SK-N-SH (cell line): ENCODE measurements at regions not wholly inside any gene's neighbourhood (a gene's known extent, or its start where the extent isn't known, plus 50 kb on each side); places are given as distances from the start of the nearest gene placed in this dataset.

ENCODE experiments used
- CTCF ChIA-PET: fragments of 300-600, 350-600 bp; formaldehyde crosslinking; extraction: SDS; loops from one replicate; lab custom pipeline; 2021; lab: Yijun Ruan, JAX
- POLR2A ChIA-PET: fragments of 350-600 bp; sonication (Branson Sonifier 250); formaldehyde crosslinking; extraction: SDS; loops from one replicate; lab custom pipeline; 2020; ENCODE audit warnings: antibody characterized with exemption, inconsistent platforms; lab: Yijun Ruan, JAX
- DNase-seq: peaks from one replicate; pipeline ENCODE4 v3.0.0; 2012
- H2AFZ ChIP-seq: fragments of 200-600 bp; sonication (generic); 2 replicates; pipeline ENCODE4 v1.8.1; 2016; ENCODE audit warnings: antibody characterized with exemption, mild to moderate bottlenecking, low read depth
- H3F3A ChIP-seq: fragments of 200-600 bp; sonication (generic); replicated peaks from 2 replicates; pipeline ENCODE3; 2016; ENCODE audit warnings: antibody characterized with exemption, mild to moderate bottlenecking; ENCODE audit not compliant: insufficient read depth
- H3K27ac ChIP-seq, 2 experiments: fragments of 200-500 bp in 1 of 2; fragments of 200-600 bp in 1 of 2; sonication (Bioruptor generic) in 1 of 2; sonication (generic), shearing (Covaris generic) in 1 of 2; 2 replicates each; pipeline versions ENCODE4 v1.5.1 to v1.6.1; 2014 to 2016; ENCODE audit warnings: low read depth in 2 of 2, inconsistent platforms in 1 of 2, low read length in 1 of 2, mild to moderate bottlenecking in 1 of 2, mixed read lengths in 1 of 2
- H3K27me3 ChIP-seq: fragments of 200-600 bp; sonication (generic), shearing (Covaris generic); 2 replicates; pipeline ENCODE4 v1.6.1; 2016; ENCODE audit warnings: mixed run types; ENCODE audit not compliant: insufficient read depth
- H3K36me3 ChIP-seq, 2 experiments: fragments of 200-500 bp in 1 of 2; fragments of 200-600 bp in 1 of 2; sonication (Bioruptor generic) in 1 of 2; sonication (generic) in 1 of 2; replicated peaks in 1 of 2; 2 replicates each; pipeline versions ENCODE3 to v1.5.1; 2014 to 2016; ENCODE audit warnings: low read length in 1 of 2, mild to moderate bottlenecking in 1 of 2; ENCODE audit not compliant: insufficient read depth in 2 of 2, control insufficient read depth in 1 of 2
- H3K4me1 ChIP-seq, 2 experiments: fragments of 200-500 bp in 1 of 2; fragments of 200-600 bp in 1 of 2; sonication (Bioruptor generic) in 1 of 2; sonication (generic), shearing (Covaris generic) in 1 of 2; 2 replicates each; pipeline versions ENCODE4 v1.5.1 to v1.6.1; 2014 to 2016; ENCODE audit warnings: low read depth in 1 of 2, low read length in 1 of 2, mixed run types in 1 of 2; ENCODE audit not compliant: insufficient read depth in 2 of 2, control insufficient read depth in 1 of 2
- H3K4me2 ChIP-seq: fragments of 200-600 bp; sonication (generic), shearing (Covaris generic); 2 replicates; pipeline ENCODE4 v1.6.1; 2017; ENCODE audit warnings: mixed run types
- H3K4me3 ChIP-seq, 2 experiments: fragments of 200-500 bp in 1 of 2; fragments of 200-600 bp in 1 of 2; sonication (Bioruptor generic) in 1 of 2; sonication (generic), shearing (Covaris generic) in 1 of 2; 2 replicates each; pipeline versions ENCODE4 v1.5.1 to v1.8.1; 2014 to 2016; ENCODE audit warnings: low read depth in 2 of 2, inconsistent platforms in 1 of 2, low read length in 1 of 2, mild to moderate bottlenecking in 1 of 2, mixed read lengths in 1 of 2, moderate library complexity in 1 of 2
- H3K79me2 ChIP-seq: fragments of 200-600 bp; sonication (generic); 2 replicates; pipeline ENCODE4 v1.8.1; 2017; ENCODE audit warnings: mild to moderate bottlenecking; ENCODE audit not compliant: insufficient read depth
- H3K9ac ChIP-seq: fragments of 200-600 bp; sonication (generic); 2 replicates; pipeline ENCODE4 v1.6.1; 2017; ENCODE audit warnings: mixed run types
- H3K9me2 ChIP-seq: fragments of 200-600 bp; sonication (generic); 2 replicates; pipeline ENCODE4 v1.6.1; 2017; ENCODE audit warnings: mixed run types
- H3K9me3 ChIP-seq: fragments of 200-600 bp; sonication (generic); 2 replicates; pipeline ENCODE4 v1.6.1; 2017; ENCODE audit warnings: mixed run types, mild to moderate bottlenecking, moderate library complexity
- H4K20me1 ChIP-seq: fragments of 200-600 bp; sonication (generic); 2 replicates; pipeline ENCODE4 v1.6.1; 2017; ENCODE audit warnings: mild to moderate bottlenecking, mixed run types; ENCODE audit not compliant: insufficient read depth
- CHD2 ChIP-seq: fragments of 150-350 bp; IDR thresholded peaks from 2 replicates; pipeline ENCODE4 v1.6.1; 2018; ENCODE audit warnings: low read length; ENCODE audit not compliant: partially characterized antibody
- EP300 ChIP-seq, 2 experiments: IDR thresholded peaks; 2 replicates each; pipeline versions ENCODE4 v1.4.0 to v1.6.1; 2012; ENCODE audit warnings: borderline replicate concordance in 1 of 2, low read depth in 1 of 2, low read length in 1 of 2
- EZH2phosphoT487 ChIP-seq: fragments of 200-600 bp; sonication (generic); IDR thresholded peaks from 2 replicates; pipeline ENCODE4 v1.6.1; 2017; ENCODE audit warnings: low read depth, mixed run types, mild to moderate bottlenecking, antibody characterized with exemption, moderate library complexity, borderline replicate concordance
- FOXJ3 ChIP-seq: sonication (generic); formaldehyde crosslinking; IDR thresholded peaks from 2 replicates; pipeline ENCODE4 v1.5.1; 2020; ENCODE audit warnings: mild to moderate bottlenecking, missing genetic modification reagents
- FOXM1 ChIP-seq: IDR thresholded peaks from 2 replicates; pipeline ENCODE4 v1.4.0; 2012; ENCODE audit warnings: low read depth, mild to moderate bottlenecking
- GABPA ChIP-seq: IDR thresholded peaks from 2 replicates; pipeline ENCODE4 v1.4.0; 2012; ENCODE audit warnings: low read depth, mild to moderate bottlenecking
- MEF2A ChIP-seq: IDR thresholded peaks from 2 replicates; pipeline ENCODE4 v1.4.0; 2012; ENCODE audit warnings: low read depth, borderline replicate concordance
- MXI1 ChIP-seq: IDR thresholded peaks from 2 replicates; pipeline ENCODE4 v1.6.1; 2012; ENCODE audit warnings: mild to moderate bottlenecking, low read depth, low read length, improper control_type of control experiment
- NFIC ChIP-seq: IDR thresholded peaks from 2 replicates; pipeline ENCODE4 v1.4.0; 2012; ENCODE audit warnings: borderline replicate concordance
- NRF1 ChIP-seq: IDR thresholded peaks from 2 replicates; pipeline ENCODE4 v1.6.1; 2012; ENCODE audit warnings: low read depth, mild to moderate bottlenecking, low read length
- RAD21 ChIP-seq: IDR thresholded peaks from 2 replicates; pipeline ENCODE4 v1.6.1; 2012; ENCODE audit warnings: mild to moderate bottlenecking, low read length
- RCOR1 ChIP-seq: fragments of 150-350 bp; IDR thresholded peaks from 2 replicates; pipeline ENCODE4 v1.6.1; 2017; ENCODE audit warnings: antibody characterized with exemption, low read length
- RFX5 ChIP-seq: IDR thresholded peaks from 2 replicates; pipeline ENCODE4 v1.6.1; 2012; ENCODE audit warnings: mild to moderate bottlenecking, improper control_type of control experiment, low read length
- RXRA ChIP-seq: IDR thresholded peaks from 2 replicates; pipeline ENCODE4 v1.4.0; 2012; ENCODE audit warnings: low read depth, mild to moderate bottlenecking, borderline replicate concordance
- SMC3 ChIP-seq: IDR thresholded peaks from 2 replicates; pipeline ENCODE4 v1.6.1; 2012; ENCODE audit warnings: low read depth, low read length, improper control_type of control experiment
- TAF1 ChIP-seq: IDR thresholded peaks from 2 replicates; pipeline ENCODE4 v1.6.1; 2012; ENCODE audit warnings: low read depth, mild to moderate bottlenecking, low read length, moderate library complexity, borderline replicate concordance
- TCF12 ChIP-seq: IDR thresholded peaks from 2 replicates; pipeline ENCODE4 v1.4.0; 2012
- USF2 ChIP-seq: fragments of 150-350 bp; IDR thresholded peaks from 2 replicates; pipeline ENCODE4 v1.6.1; 2017; ENCODE audit warnings: antibody characterized with exemption, low read length, low read depth, borderline replicate concordance
- YY1 ChIP-seq: IDR thresholded peaks from 2 replicates; pipeline ENCODE4 v1.4.0; 2012; ENCODE audit warnings: low read depth, mild to moderate bottlenecking
- WGBS: methylation state at CpG from one replicate; pipeline ENCODE4 v1.1.6; 2017; ENCODE audit warnings: low lambda C conversion rate; 5-methylcytosine and 5-hydroxymethylcytosine counted together
- TF ChIP-seq, protein P1 (sequence below): IDR thresholded peaks from 2 replicates; pipeline ENCODE4 v1.4.0; 2012; ENCODE audit warnings: low read depth, borderline replicate concordance
- TF ChIP-seq, protein P2 (sequence below): IDR thresholded peaks from 2 replicates; pipeline ENCODE4; 2012

GRCh38 chr6:92757925-92758324, 661.4 kb downstream of the EPHA7 start:
- no peak overlapping the region for H3K27ac ChIP-seq
- ChIA-PET POLR2A (no interaction called here), CTCF (no interaction called here)
- DNase-seq: no peak
- H3K79me2 ChIP-seq: no peaks in the 10 kb centered on the region
- no peak for TF ChIP-seq MEF2A
- no peak for TF ChIP-seq SMC3
- TF ChIP-seq, protein P1, sequence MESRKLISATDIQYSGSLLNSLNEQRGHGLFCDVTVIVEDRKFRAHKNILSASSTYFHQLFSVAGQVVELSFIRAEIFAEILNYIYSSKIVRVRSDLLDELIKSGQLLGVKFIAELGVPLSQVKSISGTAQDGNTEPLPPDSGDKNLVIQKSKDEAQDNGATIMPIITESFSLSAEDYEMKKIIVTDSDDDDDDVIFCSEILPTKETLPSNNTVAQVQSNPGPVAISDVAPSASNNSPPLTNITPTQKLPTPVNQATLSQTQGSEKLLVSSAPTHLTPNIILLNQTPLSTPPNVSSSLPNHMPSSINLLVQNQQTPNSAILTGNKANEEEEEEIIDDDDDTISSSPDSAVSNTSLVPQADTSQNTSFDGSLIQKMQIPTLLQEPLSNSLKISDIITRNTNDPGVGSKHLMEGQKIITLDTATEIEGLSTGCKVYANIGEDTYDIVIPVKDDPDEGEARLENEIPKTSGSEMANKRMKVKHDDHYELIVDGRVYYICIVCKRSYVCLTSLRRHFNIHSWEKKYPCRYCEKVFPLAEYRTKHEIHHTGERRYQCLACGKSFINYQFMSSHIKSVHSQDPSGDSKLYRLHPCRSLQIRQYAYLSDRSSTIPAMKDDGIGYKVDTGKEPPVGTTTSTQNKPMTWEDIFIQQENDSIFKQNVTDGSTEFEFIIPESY: no peak
- no peak for TF ChIP-seq GABPA
- no peak for TF ChIP-seq RXRA
- TF ChIP-seq FOXM1: no peak
- TF ChIP-seq YY1: no peak
- no peak for TF ChIP-seq TCF12
- no peak for TF ChIP-seq NRF1
- TF ChIP-seq RFX5: no peak
- TF ChIP-seq, protein P2, sequence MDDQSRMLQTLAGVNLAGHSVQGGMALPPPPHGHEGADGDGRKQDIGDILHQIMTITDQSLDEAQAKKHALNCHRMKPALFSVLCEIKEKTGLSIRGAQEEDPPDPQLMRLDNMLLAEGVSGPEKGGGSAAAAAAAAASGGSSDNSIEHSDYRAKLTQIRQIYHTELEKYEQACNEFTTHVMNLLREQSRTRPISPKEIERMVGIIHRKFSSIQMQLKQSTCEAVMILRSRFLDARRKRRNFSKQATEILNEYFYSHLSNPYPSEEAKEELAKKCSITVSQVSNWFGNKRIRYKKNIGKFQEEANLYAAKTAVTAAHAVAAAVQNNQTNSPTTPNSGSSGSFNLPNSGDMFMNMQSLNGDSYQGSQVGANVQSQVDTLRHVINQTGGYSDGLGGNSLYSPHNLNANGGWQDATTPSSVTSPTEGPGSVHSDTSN: no peak
- no peak for TF ChIP-seq EP300 (IDR thresholded peaks at IDR 0.05; ENCODE audit: borderline replicate concordance in 1 of 2, low read depth in 1 of 2, low read length in 1 of 2)
- 28% methylated on average over 4 of the region's 4 CpGs for WGBS
- H4K20me1 ChIP-seq: no peaks in the 10 kb centered on the region
- H3K27me3 ChIP-seq: no peaks in the 10 kb centered on the region
- no peaks in the 10 kb centered on the region; the same call in 1 of the 2 replicates for H3K9me3 ChIP-seq
- no peaks in the 10 kb centered on the region for H3K4me1 ChIP-seq
- H3K4me3 ChIP-seq: no peak overlapping the region
- no peak overlapping the region for H2AFZ ChIP-seq
- H3K36me3 ChIP-seq: no peaks in the 10 kb centered on the region
- no peak overlapping the region for H3K9ac ChIP-seq
- no peaks in the 10 kb centered on the region for H3K9me2 ChIP-seq
- no peaks in the 10 kb centered on the region for H3F3A ChIP-seq
- H3K4me2 ChIP-seq: no peak overlapping the region

DNA sequence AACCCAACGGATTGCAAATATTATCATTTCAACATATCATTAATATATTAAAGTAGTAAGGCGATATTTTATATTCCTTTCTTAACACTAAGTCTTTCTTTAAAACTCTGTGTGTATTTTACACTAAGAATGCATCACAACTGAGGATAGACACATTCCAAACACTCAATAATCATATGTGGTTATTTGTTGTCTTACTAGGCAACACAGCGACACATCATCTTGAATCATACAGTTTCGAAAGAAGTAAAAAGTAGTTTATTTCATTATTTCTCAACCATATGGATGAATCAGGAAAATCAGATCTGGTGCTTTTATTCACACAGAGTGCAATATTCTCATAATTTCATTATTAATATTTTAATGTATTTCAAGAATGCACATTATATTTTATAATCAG, 662.4 kb downstream of the EPHA7 start:
- no peak overlapping the region for H3K9ac ChIP-seq
- no peaks in the 10 kb centered on the region for H3K4me1 ChIP-seq
- ChIA-PET POLR2A (no interaction called here), CTCF (no interaction called here)
- H2AFZ ChIP-seq: no peak overlapping the region
- 19% methylated on average over 4 of the region's 4 CpGs for WGBS
- no peak overlapping the region for H3K4me3 ChIP-seq
- no peaks in the 10 kb centered on the region for H4K20me1 ChIP-seq
- H3K4me2 ChIP-seq: no peak overlapping the region
- no peaks in the 10 kb centered on the region for H3K9me2 ChIP-seq
- H3K79me2 ChIP-seq: no peaks in the 10 kb centered on the region
- H3K36me3 ChIP-seq: no peaks in the 10 kb centered on the region
- H3K9me3 ChIP-seq: peaks cover 3% of the 10 kb centered on the region
- no peaks in the 10 kb centered on the region for H3F3A ChIP-seq
- no peak overlapping the region for H3K27ac ChIP-seq
- DNase-seq: no peak
- H3K27me3 ChIP-seq: no peaks in the 10 kb centered on the region
- TF ChIP-seq TAF1 (no peak), RAD21 (no peak), USF2 (no peak), FOXJ3 (CRISPR knock-in tag) (no peak), RCOR1 (no peak), MXI1 (no peak), NFIC (no peak), EZH2phosphoT487 (no peak), FOXM1 (no peak), CHD2 (no peak), RXRA (no peak), NRF1 (no peak)
- TF ChIP-seq, protein P2: no peak
- TF ChIP-seq, protein P1: no peak
